Stimulated activated CD8-positive, alpha-beta memory T cell treated with anti-CD3 and anti-CD28 coated beads, Interleukin-4, amount 100 ng/mL, for 24 hours (primary cell): ENCODE measurements at regions not wholly inside any gene's neighbourhood (a gene's known extent, or its start where the extent isn't known, plus 50 kb on each side); places are given as distances from the start of the nearest gene placed in this dataset.

ENCODE experiments used
- DNase-seq: peaks from one replicate; pipeline ENCODE4 v3.0.0-alpha.2; 2020; ENCODE audit warnings: low read depth

DNA sequence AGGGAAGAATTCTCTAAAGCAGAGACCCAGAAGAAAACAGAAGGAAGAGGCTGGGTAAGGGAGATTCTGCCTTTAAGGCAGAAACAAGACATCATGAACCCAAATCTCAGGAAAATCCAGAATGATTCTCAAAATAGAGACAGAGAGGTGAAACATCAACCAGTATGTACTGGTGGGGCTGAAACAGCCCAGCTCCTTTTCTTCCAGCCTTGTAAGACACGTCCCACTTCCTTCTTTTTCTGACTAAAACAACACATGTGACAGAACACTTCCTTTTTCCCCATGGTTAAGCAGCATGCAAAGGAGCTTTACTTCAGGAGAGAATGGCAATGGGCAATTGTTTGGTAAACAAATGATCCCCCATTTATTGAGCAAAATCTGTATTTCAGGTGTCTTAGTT lies 230.8 kb upstream of the NR4A3 start:
- DNase-seq: no peak

DNA sequence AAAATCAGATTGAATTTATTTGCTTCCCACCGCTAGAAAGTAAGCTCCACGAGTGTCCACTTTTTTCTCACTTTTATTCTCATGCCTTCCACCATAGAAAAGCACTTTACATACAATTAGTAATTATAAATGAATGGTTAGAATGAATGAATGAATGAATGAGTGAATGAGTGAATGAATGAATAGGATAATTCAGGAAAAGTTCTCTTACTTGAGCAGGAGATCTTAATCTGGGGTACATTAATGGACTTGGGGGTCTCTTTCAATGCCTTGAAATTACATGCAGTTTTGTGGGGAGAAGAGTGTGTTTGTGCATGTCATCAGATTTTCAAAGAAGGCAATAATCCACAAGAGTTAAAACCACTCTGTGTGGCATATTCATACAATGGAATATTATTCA lies 229.9 kb upstream of the NR4A3 start:
- DNase-seq: no peak

DNA sequence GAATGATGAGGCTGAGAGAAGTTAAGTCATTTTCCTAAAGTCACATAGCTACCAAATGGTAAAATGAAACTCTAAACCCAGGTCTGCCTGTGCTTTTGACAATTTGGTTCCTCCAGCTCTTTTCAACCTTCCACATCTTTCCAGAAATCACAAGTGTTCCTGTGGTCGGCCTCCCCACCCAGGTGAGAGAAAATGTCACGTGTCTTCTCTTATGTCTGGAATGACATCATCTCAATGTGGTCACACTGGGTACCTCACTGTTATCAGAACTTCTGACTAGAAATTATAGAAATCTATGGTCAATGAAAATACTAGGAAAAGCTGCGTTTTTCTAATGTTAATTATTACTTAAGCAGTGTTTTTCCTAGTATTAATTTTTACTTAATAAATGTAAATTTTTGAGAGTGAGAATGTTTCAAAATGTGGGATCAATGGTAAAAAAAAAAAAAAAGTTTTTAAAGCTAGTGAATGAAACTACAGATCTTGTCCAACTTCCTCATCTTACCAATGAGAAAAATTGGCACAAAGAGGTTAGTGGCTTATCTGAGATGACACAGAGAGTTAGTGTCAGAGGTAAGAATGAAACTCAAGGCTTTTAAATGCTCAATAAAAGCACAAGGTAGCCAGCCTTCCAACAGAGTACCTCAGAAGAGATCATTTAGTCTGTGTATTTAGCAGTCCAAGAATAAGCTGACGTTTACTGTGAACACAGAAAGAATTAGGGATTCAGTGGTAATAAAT lies 228.7 kb upstream of the NR4A3 start:
- DNase-seq: no peak

DNA sequence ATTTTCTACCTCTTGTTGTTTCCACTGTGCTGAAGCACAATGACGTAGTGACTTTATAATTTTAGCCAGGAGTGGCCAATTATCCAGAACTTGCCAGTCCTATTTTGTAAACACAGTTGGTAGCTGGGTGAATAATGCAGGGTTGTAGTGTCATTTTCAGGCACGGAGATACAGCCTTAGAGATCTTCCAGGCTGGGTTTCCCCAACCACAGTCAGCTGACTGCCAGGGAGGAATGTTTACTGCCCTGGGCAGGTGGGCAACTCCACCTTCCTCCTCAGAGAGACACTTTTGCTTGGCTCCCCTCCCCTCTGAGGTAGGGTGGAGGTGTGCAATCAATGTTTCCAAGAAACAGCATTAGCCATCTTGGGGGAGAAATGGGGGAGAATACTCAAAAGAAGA lies 228.1 kb upstream of the NR4A3 start:
- no peak for DNase-seq

DNA sequence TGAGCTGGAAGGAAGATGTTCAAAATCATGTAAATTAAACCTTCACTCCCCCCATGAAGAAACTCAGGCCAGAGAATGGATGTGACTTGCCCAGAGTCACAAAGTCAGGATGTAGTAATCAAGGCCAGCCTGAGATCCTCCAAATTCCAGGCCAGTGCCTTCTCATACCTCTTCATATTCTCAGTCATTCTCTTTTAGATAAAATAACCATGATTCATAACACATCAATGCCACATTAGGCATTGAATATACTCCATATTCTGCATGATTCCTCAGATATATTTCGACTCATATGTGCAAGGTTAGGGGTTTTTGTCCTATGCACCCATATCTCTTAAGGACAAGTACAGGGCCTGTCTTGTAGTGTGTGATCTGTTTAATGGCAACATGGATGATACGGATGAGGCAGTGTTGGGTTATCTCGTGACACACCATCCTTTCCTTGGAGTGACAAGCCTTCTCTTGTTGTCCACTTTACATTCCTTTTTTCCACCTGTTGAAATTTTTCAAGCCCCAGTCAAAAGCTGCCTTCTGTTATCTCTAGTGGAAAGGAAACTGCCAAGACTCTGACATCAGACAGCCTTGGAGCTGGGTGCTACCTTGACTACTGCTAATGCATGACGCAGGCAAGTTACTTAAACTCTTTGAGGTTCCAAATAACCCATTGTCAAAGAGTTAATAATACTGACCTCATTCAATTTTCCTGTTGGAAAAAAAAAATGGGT lies 227.5 kb upstream of the NR4A3 start:
- no peak for DNase-seq

DNA sequence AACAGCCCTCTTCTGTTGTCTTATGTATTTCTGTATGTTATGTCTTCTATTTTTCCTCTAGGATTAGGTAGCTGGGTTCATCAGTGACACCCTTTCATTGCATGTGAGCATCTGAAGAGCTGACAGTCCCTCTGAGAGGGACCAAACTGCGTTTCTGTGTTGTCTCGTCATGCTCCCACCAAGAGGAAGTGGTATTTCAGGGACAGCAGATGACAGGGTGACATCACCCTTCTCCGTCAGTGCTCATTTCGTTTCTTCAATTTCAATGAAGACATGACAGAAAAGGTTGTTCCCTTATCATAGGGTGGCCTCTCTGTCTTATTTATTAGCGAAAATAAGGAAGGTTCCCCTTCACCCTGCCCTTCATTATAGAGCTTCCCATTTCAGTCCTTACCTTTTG lies 225.9 kb upstream of the NR4A3 start:
- DNase-seq: no peak

DNA sequence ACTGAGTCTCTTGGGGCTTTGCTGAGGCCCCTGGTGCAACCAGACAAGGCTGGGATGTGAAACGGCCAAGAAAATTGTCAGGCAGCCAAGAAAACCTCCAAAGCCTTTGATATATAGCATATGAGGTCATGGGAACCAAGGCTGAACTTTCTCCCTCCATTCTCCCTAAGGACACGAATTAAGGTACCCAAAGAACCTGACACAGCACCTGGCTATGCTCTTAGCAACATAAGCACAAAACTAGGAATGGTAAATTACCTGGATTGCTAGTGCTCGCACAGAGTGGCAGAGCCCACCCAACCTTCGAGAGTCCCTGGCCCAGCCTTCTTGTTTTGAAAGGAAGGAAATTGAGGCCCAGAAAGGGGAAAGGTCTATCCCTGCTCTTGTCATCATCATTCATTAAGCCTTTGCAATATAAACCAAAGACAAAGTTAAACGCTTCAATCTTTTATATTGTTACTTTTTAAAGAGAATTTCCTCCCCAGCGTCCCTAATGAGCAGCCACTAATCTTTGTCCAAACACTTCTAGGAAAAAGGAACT lies 220.0 kb upstream of the NR4A3 start:
- no peak for DNase-seq

DNA sequence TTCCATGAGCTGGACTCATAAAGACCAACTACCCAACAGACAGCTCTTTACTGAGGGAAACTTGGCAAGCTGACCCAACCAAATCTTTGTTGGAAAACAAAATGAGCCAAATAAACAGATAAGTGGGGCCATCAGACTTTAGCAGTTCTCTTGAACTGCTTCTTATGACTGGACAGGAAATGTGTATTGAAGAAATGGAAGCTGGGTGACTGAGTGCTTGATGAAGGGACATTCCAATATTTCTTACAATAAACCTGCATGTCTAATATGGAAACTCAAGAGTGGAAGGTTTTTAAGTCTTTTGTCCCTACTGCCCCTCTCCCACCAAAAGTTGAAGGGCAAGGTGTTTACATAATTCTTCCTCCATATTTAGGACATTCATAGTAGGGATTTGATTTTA lies 218.8 kb upstream of the NR4A3 start:
- no peak for DNase-seq

DNA sequence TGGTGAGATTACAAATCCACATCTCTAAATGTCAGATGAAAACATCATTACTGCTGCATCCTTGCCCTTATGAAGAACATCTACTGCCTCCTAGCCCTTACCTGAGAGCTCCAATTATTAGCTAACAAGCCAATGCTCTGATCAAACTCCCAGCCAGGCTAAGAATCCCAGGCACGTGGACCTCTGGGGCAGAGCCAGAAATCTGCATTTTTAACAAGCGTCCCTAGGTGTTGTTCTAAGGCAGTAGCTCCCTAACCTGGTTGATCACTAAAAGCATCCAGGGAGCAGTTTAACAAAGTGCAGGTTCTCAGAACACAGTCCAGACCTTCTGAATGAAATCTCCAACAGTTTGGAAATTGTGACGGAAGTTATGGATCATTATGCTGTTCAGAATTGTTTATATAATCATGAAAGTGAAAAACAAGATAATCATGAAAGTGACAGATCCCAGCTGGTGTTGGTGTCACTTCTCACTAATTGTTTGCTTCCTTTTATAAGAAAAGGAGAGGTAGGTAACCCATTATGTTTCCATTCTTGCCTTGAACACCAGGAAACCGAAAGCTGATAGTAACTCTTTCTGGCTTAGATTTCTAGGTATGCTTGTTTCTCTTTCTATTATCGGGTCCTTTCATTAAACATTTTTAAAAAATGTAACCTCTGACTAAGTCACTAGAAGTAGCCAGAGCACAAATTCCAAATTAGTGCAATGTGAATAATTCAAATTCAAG lies 216.5 kb upstream of the NR4A3 start:
- DNase-seq: no peak

DNA sequence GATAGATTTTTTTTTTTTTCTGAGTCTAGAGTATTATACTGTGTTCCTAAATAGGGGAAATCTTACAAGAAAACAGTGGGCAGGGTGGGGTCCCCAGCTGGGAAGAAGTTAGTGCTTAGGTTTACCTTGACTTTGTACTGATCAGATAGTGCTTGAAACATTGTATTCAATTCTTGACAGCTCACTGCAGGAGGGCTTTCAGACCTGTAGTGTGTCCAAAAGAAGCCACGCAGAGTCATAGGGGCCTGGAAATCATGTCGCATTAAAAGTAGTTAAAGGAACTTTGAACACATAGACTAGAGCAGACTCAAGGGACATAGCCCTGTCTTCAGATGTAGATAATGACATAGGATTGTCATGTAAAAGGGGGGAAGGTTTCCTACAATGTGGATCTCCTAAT lies 215.4 kb upstream of the NR4A3 start:
- no peak for DNase-seq

DNA sequence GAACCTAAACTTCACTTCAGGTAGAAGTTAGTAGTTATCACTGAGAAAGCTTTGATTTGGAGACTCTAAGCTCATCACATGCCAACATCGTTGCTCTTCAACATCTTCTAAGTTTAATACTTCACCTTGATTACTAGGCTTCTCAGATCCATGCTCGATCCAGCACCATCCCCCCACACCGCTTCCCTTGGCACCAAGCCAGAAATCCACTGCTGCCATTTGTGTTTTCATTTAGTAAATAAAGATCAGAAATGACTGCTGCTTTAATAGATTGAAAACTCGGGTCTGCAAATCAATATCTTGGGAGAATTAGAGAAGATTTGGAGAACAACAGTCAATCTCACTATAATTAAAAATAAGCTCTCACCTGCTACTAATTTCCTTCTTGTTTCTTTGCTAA lies 214.7 kb upstream of the NR4A3 start:
- DNase-seq: no peak

DNA sequence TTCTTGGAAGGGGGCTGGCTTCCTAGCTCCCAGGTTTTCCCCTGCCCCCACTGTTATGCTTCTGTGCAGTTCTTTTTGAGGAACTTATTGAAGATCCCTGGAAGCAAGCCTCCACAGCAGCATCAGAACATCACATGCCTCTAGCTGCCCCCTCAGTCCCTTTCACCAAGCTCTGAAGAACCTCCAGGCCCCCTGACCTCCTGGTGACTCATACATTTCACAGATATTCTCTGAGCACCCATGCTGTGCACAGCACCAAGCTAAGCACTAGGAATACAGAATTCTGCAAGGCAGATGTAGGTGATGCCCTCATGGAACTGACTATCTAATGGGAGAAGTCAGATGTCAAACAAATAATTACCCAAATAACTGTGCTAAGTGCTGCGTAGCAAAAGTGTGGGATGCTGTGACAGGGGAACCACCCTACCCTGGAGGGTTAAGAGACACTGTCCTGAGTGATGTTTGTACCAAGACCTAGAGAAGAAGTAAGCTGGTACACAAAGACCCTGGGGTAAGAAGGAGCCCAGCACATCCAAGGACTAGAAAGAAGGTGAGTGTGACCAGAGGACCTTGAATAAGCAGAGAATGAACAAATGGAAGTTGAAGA lies 213.7 kb upstream of the NR4A3 start:
- DNase-seq: no peak

DNA sequence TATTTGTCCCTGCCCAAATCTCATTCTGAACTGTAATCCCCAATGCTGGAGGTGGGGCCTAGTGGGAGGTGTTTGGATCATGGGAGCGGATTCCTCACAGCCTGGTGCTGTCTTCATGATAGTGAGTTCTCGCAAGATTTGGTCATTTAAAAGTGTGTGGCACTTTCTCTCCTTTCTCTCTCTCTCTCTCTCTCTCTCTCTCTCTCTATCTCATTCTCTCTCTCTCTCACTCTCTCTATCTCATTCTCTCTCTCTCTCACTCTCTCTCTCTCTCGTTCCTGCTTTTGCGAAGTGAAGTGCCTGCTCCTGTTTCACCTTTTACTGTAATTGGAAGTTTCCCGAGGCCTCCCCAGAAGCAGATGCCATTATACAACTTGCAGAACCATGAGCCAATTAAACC lies 207.3 kb upstream of the NR4A3 start:
- no peak for DNase-seq

DNA sequence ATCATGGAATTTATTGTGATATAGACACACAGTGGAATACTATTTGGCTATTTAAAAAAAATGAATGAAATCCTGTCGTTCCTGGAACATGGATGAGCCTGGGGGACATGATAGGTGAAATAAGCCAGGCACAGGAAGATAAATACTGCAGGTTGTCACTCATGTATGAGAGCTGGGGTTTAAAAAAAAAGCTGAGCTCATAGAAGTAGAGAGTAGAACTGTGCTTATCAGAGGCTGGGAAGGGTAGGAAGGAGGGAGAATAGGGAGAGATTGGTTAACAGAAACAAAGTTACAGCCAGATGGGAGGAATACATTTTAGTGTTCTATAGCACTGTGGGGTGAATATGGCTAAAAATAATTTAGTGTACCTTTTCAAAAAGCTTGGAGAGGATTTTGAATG lies 200.6 kb upstream of the NR4A3 start:
- DNase-seq: no peak

DNA sequence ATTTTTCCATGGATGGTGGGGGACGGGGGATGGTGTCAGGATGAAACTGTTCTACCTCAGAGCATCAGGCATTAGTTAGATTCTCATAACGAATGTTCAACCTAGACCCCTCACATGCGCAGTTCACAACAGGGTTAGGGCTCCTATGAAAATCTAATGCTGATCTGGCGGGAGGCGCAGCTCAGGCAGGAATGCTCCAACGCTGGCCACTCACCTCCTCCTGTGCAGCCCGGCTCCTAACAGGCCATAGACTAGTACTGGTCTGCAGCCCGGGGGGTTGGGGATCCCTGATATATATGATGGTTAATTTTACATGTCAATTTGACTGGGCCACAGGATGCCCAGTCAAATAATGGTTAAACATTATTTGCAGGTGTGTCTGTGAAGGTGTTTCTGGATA lies 199.0 kb upstream of the NR4A3 start:
- no peak for DNase-seq

DNA sequence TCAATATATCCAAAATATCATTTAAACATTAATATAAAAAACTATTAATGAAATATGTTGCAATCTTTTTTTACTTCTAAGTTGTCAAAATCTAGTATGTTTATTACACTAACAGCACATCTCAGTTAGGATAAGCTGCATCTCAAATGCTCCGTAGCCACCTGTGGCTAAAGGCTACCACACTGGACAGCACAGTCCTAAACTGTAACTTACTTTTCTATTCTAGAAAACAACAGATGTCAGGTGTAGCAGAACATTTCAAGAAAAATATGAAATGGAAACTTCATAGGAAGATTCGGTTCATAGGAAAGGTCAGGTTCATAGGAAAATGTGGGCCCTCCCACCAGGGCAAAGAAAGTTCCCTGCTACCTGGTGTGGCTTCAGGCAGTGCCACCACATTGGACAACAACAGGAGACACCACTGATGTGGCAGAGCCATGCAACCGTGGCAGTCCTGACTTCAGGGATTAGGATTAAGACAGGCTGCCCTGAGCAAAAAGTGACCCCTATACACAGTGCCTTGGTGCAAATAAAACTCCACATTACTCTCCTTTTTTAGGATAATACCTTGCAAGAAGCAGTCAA lies 197.8 kb upstream of the NR4A3 start:
- DNase-seq: no peak

DNA sequence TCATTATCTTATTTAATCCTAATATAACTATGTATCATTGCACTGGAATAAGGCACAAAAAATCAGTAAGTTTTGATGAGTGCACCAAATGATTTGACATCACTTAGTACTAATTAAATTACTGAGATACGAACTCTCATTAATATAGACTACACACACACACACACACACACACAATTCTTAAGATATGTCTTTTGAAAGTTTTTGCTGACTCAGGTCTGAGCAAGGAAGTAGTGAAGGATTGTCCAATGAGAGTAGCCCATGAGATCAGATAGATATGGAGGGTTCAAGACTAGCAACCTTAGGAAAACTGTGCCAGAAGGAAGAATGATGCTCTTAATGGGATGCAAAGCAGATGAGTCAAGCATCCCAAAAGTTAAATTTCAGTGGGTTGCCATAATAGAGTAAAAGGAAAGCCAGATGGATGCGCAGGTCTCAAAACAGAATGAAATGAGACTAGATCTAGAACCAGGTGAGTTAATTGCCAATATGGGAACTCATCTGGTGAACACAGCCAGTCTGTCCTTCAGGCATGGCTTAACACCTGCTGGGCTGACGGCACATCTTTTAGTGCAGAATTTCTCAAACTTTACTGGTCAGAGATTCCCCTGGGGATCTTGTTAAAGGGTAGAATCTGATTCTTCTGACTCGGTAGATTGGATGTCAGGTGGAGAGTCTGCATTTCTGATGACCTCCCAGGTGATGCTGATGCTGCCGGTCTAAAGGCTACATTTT lies 197.0 kb upstream of the NR4A3 start:
- no peak for DNase-seq

DNA sequence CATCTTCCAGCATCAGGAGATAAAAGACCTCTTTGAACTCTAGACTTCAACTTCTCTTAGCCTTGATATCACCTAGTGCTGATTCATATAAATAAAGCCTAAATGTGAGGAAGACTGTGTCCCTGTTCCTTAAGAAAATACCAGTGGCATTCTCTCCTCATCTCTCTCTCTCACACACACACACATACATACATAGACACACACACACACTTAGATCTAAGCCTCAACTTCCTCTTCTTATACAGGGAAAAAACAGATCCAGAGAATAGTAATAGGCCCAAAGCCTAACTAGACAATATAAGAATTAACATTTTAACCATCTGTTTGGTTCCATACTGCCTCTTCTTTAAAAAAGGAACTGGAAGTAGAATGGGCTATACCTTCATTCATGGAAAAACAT lies 195.3 kb upstream of the NR4A3 start:
- DNase-seq: no peak

DNA sequence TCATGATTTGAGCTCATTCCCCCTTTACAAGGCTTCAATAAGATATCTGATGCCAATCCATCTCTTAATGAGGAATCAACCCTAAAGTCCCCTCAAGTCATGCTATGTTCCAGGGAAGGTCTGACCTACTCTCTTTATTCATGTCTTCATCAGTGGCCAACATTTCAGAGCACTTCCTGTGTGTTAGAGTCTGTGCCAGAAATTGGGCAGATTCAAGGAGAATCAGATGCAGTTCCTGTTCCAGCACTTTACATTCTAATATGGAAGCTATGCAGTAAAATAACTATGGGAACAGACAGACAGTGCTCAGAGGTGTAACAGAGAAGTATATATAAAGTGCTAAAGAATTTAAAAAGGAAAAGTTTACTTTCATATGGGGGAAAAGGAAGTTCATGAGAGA lies 193.4 kb upstream of the NR4A3 start:
- DNase-seq: no peak

DNA sequence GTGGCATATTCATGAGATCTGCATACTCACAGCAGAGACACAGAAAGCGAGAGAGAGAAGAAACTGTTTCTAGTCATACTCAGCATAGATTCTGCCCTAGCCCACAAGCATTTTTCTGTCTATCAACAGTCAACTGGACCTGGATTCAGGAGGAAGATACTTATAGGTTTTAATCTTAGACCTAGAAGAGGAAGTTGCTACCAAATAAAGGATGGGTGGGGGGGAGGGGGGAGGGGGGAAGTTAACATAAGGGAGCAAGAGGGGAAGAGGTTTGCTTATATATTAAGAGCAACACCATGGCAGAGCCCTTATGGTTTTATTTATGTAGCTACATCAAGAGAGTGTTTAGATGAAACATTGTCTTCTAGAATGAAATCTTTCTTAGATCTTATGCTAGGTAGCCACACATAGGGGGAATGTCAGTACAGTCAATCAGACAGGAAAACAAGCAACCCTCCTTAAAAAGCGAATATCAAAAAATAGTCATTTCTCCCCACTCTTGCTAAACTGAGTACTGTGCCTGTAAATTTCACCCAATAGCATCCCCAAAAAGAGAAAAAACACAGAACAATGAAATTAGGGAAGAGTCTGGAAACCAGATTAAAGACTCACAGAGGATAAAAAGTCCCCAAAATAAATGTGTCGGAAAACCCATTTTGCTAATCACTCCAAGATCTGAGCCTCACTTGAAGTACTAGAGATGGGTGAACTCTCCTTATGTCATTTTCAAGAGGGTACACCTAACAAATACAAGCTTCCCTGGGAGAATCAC lies 192.7 kb upstream of the NR4A3 start:
- no peak for DNase-seq
